ENCODE measurements at regions not wholly inside any gene's neighbourhood (a gene's known extent, or its start where the extent isn't known, plus 50 kb on each side); places are given as distances from the start of the nearest gene placed in this dataset.

DNA sequence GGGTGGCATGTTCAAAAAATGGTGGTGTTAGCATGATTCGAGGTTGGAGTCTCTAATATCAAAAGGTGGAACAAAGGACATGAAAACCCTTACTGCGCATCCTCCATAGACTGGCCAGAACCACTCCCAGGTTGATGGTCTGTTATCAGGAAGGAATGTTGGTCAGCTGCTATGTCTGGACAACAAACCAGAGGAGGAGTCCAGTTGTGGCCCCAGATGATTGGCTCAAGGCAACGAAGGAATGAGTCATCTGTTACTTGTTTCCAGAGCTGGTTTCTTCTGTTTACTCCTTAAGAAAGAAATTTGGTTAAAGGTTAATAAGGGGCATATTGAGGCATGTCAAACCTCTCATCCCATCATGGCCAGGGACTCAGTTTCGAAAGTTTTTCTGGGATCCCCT lies 56.8 kb upstream of the GRIA4 start:
- no peak for DNase-seq

DNA sequence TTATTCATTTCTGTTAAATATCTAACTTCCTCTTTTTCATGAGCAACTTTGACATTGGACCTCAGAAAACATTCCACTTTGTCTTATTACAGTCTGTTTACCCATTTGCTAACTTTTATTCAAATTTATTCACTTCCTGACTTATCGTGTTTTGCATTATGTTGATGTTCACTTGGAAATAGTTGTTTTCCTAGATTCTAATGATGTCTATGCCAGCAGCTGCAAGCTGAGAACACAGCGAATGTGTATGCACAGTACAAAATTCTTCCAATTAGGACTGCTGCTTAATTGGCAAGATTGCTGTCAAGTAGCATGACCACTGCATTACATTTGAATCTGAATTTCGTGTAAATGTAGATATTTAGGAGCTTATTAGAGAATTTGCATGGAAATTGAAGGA lies 61.5 kb upstream of the GRIA4 start:
- no peak for DNase-seq

DNA sequence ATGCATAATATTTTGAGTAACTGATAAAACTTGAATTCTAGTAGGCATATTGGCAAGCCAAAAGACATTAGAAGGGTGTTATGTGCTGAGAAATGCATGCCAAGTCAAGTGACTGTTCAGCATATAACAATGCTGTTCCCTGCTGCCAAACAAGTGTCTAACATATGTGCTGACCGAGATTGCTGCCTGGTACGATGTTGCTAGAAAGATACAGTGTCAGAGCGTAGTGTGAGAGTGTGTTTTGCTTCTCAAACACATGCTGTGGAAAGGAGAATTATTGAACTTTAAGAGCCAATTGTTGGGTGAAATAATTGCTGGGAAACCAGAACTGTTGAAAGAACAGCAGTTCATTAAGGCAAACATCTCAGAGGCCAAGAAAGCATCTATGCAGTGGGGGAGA lies 71.3 kb upstream of the GRIA4 start:
- DNase-seq = no peak

DNA sequence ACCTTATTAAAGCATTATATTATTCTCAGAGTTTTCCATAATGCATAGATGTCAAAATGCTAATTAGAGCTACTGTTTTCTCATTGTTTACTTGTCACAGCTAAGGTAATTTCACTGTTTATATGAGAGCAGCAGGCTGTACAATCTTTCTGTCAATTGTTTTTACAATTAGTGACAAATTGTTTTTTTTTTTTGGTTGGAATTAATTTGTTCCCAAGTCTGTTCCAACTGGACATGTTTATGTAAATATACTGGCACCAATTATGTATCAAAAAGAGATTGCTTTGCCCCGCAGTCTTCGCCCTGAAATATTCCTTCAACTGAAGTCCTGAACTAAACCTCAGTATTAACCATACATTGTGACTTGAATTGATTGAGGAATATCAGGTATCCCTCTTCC lies 72.3 kb upstream of the GRIA4 start:
- no peak for DNase-seq

DNA sequence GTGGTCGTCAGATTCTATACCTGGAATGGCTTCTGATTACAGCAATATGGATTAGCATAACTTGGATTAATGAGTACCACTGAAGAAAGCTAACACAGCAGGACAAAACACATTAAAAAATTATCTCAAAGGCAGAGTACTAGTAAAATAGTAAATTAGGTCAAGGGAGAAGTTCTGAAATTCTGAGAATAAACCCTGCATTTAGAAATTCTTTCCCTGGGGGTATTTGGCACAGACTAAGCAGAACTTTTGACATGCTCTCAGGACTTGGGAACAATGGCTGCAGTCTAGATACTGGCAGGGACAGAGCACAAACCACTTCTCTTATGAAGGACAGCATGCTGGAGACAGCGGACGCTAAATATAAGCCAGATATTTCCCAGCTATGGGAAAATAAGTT lies 85.6 kb upstream of the GRIA4 start:
- no peak for DNase-seq

DNA sequence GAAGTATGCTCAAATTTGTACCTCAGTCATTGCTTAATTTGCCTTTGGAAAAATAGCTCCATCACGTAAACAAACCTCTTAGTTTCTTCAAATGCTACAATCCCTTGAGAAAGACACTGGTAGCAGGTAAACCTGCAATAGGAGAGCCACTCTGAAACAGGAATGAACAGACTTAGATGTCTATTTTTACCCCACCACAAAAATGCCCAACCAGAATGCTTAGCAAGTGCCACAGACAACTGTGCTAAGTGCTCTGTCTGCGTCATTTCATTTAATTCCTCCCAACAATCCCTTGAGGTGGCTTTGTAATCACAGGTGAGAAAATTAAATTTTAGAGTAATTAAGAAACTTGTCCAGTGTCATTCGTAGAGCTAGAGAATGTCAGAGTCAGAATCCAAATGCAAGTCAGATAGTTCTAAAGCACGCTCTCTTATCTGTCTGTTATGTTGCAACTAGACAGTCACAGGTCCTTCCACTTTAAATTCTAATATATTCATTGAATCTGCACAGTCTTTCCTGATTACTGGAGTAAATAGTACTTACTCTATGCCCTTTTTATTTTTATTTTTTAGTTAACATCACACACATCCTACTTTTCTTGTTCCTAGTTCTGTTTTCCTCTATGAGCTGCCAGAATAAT lies 89.0 kb upstream of the GRIA4 start:
- no peak for DNase-seq

DNA sequence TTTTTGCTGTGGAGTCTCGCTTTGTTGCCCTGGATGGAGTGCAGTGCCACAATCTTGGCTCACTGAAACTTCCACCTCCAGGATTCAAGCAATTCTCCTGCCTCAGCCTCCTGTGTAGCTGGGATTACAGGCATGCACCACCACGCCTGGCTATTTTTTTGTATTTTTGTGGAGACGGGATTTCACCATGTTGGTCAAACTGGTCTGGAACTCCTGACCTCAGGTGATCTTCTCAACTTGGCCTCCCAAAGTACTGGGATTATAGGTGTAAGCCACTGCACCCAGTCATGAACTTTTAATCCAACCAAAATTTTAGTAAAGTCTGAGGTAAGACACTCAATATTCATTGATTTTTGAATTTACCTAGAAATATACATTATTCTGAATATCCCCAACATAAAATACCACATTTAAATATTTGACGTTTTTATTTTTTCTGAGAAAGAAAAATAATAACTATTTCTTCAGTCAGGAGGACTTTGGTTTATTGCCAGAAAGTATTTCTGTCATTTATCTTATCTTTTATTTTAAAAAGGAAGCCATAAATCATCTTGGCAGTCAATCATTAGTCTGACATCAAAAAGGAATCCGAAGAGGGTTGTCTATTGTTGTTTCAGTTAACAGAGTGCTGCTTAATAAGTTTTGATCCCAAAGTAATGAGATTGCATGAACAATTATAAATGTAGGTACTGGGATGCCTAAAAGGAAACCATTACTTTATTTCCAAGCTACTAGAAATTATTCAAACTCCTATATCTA lies 102.2 kb upstream of the GRIA4 start:
- DNase-seq = no peak

DNA sequence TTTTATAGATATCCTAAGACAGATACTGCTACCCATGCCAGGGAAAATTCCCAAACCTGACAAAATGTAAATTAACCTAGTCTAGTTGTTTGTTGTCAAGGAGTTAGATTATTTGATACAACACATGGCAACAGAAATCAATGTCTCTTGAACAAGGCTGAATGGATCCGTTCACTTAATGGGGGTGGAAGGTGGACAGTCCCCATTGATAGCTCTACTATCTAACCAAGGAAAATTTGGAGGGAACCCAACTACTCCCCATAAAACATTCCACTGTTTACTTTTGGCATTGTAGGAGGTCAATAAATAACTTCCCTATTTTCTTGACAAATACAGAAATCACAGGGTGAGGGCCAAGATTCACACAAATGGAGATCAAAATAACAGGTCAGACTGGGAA lies 117.9 kb upstream of the GRIA4 start:
- DNase-seq = no peak

DNA sequence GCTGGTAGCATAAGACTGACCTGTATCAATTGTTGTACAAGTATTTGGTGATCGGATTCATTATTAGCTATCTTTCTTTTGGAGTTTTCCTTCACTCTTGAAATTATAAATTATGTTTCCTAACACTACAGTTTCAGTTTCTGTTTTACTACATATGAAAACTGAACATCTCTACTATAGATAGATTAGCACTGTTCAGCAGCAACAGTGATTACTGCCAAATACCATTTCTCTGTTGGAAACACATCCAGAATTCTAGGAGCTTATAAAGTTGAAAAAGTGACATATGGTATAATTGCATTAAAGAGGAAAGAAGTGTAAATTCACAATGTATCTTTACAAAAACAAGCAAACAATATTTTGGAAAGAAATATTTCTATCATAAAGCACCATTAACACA lies 118.5 kb upstream of the GRIA4 start:
- no peak for DNase-seq

DNA sequence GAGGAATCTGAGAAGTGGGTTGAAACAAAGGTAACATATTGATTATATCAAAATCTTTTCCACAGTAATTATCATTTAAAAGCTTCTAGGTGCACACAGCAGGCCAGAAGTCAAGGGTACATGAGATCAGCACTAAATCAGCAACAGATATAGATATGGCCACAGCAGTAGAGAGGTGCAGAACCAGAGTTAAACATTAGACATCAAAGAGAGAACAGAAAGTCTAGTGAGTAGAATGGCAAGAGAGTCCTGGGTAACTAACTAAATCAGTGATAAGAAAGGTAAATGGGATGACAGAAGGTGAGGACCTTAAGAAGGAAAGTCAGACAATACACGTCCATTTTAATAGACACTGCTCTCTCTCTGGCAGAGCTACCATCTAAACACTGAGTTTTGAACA lies 119.5 kb upstream of the GRIA4 start:
- no peak for DNase-seq

DNA sequence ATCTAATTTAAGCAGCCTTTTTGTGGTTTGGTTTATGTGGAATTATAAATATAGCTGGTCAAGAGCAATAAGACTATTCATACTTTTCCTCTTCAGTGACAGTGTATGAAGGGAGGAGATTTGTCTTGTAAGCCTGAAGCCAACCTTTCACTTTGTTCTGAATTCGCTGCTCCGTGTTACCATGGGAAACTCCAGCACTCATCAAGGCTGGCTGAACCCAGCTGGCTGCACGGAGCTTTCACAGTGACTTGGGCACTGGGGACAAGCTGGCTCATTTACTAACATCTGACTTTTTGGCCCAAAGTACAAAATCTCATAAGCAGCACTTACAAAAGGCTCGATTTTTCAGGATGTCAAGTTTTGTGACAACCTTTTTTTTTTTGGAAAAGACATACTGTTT lies 120.4 kb upstream of the GRIA4 start:
- DNase-seq = no peak

DNA sequence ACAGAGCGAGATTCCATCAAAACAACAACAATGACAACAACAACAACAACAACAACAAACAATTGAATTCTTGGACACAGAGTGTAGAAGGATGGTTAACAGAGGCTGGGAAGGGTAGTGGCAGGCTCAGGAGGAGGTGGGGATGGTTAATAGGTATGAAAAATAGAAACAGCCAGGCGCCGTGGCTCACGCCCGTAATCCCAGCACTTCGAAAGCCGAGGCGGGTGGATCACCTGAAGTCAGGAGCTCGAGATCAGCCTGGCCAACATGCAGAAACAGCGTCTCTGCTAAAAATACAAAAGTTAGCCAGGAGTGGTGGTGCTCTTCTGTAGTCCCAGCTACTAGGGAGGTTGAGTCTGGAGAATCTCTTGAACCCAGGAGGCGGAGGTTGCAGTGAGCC lies 122.9 kb upstream of the GRIA4 start:
- no peak for DNase-seq

DNA sequence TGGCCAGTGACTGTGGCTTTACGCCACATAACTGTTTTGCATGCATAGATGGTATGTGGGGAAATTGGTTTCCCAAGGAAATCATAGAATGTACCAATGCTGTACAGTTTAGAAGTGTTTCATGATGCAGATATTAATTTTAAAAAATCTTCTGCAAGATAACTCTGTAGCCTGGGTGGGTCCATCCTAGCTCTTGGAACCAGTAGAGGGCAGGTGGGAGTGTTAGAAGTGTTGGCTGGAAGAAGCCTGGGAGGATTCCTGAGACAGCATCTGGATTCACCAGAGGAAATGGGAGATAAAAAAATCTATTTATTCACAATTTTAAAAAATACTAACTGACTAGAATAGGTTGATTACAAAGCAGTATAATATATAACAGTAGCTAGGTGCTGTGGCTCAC lies 139.9 kb upstream of the GRIA4 start:
- DNase-seq = no peak

DNA sequence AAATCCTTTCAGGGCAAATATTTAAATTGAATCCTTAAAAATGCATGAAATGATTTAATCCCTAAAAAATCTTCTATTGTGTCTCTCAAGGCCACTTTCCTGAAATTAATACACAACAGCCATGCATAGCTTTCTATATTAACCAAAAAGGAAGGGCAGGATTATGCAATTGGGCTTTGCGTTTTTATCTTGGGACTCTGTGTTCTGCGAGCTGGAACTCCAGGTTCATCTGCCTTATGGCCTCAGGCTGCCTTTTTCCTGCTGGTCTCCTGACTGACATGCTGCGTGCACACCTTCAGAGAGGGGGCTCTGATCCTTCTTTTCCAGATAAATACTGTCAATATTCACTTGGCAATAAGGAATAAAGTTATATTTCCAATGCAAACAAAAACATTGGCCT lies 141.7 kb upstream of the GRIA4 start:
- no peak for DNase-seq

DNA sequence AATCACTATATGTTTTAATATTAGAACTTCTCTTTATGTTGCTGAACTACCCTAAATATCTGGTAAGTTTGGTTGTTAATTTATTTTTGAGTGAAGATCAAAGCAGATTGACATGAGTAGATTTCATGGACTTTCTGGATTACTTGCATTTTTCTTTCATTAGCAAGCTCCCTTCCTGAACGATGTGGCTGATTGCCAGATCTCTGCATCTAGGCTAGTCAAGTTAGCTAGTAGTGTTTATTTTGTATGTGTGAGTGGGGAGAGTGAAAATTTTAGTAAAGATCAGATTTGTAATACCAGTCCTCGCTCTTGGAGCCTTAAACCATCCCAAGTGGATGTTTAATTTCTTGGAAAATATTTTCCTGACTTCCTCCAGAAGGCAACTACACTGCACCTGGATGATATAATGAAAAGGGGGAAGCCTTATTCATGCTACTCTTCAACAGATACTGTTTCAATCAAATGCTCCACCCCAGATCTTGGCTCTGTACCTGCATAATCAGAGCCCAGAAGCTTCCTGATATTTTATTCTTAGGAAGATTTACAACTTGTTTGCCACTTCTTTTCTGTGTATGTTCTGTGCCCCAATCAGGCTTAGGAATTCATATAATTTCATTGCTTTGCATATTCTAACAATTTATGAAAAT lies 143.2 kb upstream of the GRIA4 start:
- no peak for DNase-seq

DNA sequence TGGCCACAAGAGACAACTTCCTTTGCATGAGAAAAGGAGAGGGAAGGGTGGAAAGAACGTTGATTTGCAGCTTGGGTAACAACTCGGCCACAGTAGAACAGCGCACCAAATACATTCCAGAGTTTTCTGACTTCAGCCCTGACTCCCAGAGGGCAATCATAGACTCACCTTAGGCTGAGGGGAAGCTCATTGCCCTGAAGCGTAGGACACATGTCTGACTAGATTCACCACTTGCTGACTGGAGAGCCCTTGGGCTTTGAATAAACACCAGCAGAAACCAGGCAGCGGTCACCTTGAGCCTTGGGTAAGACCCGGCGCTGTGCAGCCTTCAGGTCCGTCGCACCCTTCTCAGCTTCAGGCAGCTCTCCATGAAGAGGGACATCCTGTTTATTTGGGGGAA lies 151.8 kb upstream of the GRIA4 start:
- no peak for DNase-seq

DNA sequence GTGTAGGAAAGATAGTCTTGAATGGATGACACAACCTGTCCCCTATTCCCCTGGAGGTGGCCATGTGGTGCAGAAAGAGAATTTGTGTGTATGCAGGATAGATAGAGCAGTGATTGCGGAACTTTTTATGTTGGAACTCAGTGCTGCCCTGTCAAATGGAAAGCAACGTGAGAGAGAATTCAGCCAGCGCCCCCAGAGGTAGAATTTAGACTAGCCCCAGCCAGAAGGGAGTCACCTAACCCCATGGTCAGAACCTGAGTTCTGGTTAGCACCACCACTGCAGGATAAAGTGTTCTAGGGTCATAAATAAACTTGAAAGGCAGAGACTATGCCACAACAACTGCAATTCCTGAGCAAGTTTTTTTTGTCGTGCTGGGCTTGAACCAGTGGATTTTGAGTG lies 152.9 kb upstream of the GRIA4 start:
- no peak for DNase-seq

DNA sequence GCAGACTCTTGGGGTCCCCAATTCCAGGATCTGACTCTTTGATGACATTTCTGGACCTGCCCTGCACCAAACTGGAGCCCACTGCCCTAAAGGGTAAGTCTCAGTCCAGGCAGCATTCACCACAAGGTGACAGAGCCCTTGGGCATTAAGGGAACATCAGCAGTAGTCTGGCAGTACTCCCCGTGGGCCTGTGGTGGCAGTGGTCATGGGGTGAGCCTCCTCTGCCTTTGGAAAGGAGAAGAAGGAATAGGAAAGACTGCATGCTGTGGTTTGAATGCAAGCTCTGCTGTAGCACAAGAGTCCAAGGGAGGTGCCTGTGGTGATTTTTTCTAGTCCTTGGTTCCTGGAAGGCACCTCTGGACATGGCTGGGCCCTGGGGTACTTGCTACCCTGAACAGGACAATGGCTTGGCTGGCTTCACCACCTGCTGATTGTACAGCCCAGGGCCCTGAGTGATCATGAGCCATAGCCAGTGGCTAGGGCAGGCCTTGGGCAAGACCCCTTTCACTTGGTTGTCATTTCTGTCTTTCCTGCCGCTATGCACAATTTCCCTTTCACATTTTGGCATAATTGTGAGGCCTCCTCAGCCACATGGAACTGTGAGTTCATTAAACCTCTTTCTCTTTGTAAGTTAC lies 160.7 kb upstream of the GRIA4 start:
- no peak for DNase-seq

DNA sequence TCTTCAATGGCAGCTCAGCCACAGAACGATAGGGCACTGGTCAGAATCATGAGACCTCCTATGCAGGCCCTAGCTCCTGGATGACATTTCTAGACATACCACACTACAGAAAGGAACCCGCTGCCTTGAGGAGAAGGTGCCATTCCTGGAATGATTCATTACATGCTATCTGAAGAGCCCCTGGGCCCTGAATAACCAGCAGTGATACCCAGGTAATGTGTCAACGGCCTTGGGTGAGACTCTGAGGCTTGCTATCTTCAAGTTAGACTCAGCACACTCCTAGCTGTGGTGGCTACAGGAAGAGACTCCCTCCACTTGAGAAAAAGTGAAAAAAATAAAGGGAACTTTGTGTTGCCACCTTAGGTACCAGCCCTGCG lies 161.2 kb upstream of the GRIA4 start:
- DNase-seq = no peak

DNA sequence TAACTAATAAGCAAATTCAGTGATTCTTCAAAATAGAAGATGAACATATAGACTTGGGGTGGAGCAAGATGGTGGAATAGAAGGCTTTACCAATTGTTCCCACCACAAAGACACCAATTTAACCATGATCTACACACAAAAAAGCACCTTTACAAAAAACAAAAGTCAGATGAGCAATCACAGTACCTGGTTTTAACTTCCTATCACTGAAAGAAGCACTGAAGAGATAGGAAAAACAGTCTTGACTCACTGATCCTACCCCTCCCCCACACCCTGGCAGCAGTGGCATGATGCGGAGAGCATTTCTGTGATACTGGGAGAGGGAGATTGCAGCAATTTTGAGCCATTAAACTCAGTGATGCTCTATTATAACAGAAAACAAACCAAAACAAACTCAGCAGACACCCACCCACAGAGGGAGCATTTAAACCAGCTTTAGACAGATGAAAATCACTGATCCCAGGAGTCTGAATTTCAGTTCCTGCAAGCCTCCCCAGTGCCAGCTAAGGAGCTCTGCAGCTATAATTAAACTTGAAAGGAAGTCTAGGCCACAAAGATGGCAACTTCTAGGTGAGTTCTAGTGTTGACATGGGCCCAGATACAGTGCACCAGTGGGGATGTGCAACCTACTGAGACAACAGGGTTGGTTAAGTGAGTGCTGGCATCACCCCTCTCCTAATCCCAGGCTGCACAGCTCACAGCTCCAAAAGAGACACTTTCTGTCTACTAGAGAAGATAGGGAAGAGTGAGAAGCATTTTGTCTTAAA lies 161.8 kb upstream of the GRIA4 start:
- no peak for DNase-seq

DNA sequence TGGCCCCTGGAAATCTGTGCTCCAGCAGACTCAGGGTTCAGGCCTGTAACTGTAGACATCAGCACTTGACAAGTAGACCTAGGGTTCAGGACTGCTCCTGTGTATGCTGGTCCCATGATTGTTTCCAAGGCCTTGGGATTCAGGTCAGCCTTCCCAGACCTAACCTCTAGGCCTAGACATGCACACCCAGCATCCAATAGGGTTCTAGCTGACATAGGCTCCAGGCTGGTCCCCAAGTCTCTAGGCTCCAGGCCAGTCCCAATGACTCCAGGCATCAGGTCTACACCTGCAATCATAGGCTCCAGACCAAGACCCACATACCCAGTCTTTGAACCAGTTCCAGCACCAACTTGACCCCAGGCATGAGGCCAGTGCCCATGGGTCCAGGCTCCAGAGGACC lies 166.2 kb upstream of the GRIA4 start:
- no peak for DNase-seq

DNA sequence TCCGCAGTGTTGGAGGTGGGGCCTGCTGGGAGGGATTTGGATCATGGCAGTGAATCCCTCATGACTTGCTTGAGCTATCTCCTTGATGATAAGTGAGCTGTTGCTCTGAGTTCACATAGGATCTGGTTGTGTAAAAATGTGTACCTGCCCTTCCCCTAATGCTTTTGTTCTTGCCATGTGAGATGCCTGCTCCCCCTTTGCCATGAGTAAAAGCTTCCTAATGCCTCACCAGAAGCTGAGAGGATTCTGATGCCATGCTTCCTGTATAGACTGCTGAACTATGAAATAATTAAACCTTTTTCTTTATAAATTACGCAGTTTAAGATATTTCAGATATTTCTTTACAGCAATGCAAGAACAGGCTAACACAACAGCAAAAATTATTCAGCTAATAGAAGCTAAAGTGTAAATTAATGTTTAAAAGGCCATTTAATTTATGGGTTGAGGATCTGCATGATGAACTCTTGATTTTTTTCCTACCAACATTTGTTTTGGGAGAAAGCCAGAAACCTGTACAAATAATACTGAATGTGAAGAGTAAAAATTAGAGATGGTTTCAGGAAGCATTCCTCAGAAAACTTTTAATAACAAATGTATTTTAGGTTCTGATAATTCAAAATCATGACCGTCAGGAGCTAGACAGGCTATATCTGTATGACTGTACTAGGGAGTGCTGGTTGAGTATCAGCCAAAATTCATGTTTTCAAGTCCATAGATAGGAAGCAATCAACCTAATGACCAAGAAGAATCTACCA lies 177.5 kb upstream of the GRIA4 start:
- no peak for DNase-seq

Data from CD4-positive, alpha-beta T cell treated with Interferon alpha-2 for 1 hour (primary cell).